GM21619 (cell line): ENCODE measurements at regions not wholly inside any gene's neighbourhood (a gene's known extent, or its start where the extent isn't known, plus 50 kb on each side); places are given as distances from the start of the nearest gene placed in this dataset.

Source experiments
- ATAC-seq: cut with Tn5 transposase; IDR thresholded peaks from one replicate; pipeline ENCODE4 v1.9.1; 2021; ENCODE audit not compliant: unreplicated experiment

DNA sequence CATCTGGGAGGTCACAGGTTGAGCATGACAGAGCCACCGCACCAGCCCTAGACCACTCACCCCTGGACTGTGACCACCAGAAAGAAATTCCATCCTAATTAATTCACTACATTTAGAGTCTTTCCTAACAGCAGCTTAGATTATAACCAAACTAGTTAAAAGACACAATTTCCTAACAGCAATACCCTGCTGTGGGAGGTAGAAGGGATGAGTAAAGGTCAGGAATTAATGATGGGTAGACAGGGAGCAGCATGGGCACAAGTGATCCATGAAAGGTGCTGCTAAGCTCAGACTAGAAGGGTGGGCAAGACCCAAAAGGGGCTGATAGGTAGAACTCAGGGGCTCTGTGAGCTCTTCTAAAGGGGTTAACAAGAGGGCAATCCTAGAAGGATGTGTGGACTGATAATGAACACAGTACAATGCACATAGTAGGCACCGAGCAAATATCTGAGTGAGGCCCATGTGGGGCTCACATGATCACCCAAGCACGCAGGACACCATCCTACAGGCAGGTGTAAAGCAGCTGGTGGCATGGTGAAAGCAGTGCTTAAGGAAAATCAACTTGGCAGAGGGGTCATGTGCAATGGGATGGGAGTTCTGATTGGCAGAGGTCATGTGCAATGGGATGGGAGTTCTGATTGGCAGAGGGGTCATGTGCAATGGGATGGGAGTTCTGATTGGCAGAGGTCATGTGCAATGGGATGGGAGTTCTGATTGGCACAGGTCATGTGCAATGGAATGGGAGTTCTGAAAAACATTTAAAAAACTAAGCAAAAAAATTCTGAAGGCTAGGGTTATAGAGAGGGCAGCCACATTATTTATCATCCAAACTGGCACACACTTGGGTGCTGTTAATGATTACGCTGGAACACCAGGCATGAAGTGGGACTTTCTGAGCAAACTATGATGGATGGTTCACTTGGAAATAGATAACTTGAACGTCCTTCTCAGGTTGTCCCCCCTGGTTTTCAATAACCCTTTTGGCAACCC, 188.2 kb upstream of the FOXQ1 start:
- ATAC-seq: no peak

DNA sequence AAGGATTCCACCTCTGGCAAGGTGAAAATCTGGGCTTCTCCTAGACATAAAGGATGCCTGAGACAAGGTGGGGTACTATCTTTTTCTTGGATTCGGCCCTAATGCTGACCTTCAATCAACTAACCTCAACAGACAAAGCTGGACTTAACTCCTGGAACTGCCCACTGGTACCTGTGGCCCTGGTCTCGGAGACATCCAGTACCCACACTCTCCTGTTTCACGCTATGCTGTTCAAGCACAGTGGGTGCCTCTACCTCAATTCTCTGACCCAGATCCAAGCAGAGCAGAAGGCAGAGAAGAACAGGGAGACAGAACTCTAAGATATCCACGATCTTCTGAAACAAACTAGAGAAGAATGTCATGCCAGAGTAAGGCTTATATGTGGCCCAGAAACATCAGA, 189.8 kb upstream of the FOXQ1 start:
- ATAC-seq: no peak

DNA sequence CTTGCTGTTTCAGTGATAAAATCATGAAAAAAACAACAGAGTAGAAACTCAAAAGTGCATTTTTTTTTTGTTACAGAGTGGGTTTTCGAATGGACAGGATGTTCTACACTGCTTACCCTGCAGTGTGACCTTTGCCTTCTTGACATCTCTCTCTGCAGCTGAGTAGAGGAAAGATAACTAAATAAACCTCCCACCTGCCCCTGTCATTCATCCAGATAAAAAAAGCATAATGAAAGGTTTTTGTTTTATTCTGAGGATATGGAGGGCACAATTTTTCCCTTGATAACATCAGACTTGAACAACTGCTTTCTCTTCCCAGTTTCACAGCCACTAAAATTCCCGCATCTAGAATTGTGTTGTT, 193.6 kb upstream of the FOXQ1 start:
- ATAC-seq: no peak

DNA sequence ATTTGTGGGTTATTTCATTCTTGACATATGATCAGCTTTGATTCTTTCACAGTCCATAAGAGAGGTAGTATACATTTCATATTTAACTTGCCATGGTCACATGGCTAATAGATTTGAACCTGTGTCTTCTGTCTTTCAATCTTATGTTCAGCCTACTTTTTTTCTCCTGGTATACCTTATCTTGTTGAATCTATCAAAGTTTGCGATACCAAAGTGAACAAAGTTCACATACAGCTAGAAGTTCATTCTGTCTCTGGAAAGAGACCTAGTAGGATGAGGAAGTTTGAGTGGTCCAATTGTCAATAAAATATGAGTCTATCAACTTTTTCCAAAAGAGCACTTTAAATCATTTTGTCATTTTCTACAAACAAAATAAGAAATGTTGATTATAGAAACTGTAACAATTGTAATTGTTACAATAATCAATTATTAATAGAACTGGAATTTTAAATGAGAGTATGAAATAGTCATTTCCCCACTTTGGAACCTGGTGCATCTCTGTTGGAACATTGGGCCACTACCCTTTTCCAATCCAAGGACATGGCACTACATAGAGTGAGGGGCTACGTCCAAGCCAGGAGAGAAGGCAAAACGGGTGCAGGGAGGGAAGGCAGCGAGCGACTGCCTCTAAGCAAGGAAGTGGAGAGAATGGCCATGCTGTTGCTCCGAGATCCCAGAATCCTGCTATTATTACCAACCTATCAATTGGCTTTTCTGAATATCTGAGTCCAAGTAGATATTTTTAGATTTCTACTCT, 194.2 kb upstream of the FOXQ1 start:
- ATAC-seq: no peak

DNA sequence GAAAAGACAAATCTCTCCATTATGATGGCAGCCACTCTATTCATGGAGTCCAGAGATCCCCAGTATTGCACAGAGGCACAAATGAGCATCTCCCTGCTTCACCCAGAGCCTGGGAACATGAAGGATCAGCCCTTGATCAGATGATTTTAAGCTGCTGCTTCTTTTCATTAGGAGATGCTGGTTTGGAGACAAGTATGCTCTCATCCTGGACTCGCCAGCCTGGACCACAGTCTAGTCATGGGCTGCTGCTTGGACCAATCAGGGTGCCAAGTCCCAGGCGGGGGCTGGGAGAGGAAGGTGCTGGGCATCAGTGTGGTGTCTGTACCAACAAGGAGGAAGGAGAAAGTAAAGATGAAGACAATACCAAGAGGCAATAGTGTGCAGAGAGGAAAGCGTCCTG, 195.7 kb upstream of the FOXQ1 start:
- ATAC-seq: no peak

DNA sequence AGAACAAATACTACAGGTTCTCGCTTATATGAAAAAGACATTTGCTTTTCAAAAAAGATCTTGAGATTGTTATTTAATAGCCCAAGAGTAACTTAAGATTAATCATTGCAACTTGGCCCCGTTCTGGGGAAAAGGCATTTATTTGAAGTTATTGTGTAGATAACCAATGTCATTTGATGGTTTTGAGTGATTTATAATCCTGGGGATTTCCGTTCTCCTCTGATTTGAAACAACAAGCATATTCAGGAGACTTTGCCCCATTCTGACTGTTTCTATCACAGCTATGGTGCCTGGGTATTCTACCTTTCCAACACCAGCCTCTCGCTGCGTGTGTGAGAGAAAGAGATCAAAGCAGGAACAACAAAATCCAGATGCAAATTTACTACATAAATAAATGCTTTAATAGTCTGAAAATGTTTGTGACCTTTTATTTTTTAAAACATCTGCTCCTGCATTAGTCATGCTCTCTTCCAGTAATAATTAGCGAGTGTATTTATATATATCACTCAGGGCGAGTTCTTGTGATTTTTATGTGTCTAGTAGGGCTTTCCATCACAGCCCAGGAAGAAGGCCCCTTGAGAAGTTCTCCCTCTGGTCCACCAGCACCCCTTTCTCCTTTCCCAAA, 197.9 kb upstream of the FOXQ1 start:
- ATAC-seq: no peak

DNA sequence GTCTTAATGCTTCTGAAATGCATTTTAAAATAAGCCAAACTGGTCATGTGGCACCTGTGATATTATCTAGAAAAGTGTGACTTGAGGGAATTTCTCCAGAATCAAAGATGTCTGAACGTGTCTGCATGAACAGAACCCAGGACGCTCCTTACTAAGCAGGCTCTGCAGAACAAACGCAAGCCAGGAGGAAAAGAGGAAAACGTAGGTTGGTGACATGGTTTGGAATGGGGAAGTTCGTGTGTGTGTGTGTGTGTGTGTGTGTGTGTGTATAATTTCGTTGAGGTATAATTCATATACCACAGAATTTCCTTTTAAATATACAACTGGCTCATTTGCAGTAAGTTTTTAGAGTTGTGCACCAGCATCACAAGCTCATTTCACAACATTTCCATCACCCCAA, 200.5 kb upstream of the FOXQ1 start:
- ATAC-seq: no peak

DNA sequence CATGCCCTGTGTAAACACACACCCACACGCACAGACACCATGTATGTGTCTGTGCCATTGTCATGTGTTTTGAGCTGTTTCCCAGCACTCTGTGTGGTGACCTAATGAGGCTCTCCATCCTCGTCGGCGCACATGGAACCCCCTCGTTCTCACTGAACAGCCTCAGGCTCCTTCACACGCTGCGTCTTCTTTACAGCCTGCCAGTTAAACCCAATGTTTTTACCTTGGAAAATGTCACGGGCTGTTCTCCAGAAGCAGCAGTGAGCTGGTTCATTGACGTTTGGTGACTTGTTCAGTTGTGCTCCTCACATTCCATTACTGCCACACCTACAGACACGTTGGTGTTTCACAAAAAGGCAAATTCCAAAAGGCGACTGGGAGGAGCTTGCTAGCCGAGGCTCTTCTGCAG, 201.0 kb upstream of the FOXQ1 start:
- no peak for ATAC-seq

DNA sequence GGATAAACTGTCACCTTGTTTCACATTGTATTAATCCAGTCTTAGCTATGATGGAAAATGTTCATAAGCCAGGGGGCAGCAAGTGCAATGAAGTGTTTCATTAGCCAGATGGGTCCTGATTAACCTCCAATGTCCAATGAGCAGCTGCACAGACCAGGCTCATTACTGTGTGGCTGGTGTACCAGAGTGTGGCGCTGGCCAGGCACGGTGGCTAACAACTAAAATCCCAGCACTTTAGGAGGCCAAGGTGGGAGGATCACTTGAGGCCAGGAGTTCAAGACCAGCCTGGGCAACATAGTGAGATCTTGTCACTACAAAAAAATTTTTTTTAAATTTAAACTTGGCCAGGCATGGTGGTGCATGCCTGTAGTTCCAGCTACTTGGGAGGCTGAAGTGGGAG, 201.7 kb upstream of the FOXQ1 start:
- no peak for ATAC-seq

DNA sequence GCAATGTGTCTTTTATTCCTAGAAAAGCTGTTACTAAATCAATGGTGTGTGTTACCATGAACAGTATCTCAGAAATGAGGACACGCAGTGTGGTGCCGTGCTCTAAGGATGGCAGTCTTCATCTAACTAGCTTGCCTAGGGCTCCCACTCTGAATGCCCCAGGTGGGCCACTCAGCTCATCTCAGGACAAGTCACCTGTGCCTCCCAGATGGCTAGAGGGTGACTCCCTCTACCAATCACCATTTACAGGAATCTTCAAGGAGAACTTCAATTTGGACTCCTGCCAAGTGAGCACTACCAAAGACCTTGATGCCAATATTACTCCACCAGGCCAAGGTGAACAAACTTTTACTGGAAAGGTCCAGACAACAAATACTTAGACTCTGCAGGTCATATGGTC, 202.8 kb upstream of the FOXQ1 start:
- ATAC-seq: no peak

DNA sequence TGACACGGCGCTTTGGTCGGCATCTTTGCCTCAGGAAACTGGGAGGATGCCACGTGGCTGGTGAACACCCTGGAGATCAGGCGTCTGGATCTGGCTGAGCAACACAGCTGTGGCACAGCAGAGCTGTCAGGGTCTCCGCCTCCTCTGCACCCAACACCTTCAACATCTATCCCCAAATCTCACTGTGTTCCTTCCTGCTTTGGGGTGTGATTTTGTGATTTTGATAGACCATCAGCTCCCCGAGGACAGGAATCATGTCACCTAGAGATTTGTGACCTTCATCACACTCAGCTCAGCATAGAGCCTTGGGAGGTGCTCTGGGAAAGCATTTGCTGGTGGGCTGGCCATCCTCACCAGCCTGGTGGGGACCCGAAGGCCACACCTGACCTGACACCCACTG, 203.7 kb upstream of the FOXQ1 start:
- no peak for ATAC-seq

DNA sequence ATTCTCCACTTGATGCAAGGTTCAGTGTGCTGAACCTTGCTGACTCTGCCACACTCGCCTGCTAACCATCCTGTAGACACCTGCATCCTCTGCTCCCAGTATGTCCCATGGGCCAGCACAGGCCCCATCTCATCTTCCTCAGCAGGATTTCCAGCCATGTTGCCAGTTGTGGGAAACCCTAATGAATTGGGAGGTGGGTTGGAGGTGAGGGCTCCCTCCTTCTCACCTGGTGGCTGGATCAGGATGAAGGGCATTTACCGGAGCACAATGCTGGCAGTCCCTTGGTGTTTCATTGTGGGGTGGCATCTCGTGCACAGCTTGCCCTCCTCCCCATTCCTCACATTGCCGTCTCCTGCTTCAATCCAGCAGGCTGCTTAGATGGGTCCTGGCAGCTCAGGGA, 204.3 kb upstream of the FOXQ1 start:
- no peak for ATAC-seq

DNA sequence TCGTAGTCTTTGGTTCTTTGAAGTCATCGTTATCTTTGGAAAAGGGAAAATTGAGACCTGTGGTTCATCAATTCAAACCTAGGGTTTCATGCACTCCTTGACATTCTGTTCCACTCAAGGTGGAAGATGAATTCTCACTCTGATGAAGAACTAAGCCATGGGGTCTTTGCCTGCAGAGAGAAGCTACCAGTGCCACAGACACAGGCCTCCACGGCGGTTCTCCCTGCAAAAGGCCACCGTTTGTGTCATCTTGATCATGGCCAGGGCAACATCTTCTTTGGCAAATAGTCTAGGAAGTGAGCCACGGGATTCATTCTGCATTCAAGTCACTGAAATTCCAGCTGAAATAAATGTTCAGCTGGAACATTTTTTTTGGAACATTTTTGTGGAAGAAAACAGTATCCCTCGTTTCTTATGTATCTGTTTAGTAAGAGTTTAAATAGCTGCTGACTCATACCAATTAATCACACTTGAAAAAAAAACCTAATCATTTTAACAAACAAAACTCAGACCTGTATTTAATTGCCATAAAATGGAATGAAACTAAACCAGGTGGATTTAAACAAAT, 206.0 kb upstream of the FOXQ1 start:
- no peak for ATAC-seq

DNA sequence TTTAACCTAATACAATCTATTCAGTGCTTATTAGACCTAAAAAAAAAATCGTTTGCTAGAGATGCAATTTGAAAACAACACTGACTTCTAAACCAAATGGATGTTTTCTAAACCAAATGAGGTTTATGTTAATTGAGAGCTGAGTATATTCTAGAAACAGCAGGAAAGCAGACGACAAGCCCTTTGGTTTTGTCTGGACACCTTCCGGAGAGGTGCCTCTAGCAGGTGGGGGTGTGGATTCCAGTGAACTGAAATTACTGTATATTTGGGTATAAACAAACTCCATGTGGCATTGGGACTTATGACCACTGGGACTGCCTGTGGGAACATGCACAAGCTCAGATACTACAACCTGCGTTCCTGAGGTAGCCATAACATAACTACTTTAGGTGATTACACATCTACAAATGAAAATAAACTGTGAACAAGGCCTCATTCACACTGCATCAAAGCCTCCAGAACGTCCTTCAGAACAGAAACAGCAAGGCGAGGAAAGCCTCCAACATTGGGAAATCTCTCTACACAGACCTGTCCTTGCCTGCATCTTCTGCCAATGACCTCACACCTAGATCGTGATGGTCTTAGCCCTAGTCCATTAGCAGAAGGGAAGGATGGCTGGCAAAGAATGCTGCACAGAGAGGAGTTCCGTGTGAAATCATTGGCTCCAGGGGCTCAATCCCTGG, 206.8 kb upstream of the FOXQ1 start:
- no peak for ATAC-seq

DNA sequence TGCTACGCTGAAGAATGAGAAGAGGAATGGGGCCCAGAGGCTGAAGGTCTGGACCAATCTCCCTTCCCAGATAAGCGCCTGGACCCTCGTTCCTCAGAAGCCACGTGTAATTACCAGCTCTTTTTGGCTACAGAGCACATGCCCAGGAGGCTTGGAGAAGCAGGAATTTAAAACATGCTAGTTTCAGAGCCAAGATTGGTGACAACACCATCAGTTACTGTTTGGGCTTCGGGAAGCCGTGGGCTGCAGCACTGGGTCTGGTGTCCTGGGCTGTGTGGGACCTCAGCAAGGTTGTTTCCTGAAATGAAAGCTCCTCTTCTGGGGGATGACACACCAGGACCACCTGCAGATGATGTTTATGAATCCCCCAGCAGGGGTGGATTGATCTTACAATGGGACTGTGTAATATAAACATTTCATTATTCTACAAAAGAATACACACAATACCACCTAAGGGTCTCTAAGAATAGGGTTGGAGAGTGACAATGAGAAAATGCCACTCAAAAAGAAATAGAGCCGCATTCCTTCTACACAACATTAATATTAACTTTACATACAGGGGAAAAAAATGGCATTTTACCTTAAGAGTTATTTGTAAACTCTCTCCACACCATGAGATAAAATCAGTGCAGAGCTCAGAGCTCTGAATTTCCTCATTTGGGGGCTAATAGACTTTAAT, 207.8 kb upstream of the FOXQ1 start:
- ATAC-seq: no peak

DNA sequence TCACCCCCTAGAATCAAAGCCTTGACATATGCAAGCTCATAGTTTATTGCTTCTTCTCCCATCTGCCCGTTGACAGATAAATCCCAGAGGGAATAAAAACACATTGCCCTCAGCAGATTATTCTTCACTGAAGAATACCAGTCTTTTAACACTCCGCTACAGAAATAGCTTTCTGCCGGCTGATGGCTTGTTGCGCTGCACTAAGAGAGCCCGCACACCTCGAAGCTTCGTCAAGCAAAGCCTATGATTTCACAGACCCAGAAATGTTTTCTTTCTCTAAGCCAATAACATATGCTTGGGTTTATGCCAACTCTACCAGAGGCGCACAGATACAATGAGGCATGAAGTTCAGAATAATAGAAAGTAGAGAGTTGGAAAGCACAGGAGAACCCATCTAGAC, 208.9 kb upstream of the FOXQ1 start:
- ATAC-seq: no peak

DNA sequence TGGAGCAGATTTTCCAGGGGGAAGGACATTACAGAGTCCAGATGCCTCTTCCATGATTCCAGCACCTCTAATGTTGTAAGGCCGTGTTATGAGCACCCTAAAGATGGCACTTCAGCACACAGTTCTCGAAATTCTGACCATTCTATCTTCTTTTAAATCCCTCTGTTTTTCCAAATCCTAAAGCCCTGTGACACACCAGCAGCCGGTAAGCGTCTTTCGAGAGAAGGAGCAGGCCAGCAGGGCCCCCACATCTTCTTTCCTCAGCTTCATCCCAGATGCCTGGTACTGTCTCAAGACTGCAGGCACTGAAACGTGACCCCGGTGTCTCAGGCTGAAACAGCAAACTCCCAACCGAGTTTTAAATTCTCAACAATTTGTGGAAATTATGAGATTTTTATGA, 211.6 kb upstream of the FOXQ1 start:
- no peak for ATAC-seq

DNA sequence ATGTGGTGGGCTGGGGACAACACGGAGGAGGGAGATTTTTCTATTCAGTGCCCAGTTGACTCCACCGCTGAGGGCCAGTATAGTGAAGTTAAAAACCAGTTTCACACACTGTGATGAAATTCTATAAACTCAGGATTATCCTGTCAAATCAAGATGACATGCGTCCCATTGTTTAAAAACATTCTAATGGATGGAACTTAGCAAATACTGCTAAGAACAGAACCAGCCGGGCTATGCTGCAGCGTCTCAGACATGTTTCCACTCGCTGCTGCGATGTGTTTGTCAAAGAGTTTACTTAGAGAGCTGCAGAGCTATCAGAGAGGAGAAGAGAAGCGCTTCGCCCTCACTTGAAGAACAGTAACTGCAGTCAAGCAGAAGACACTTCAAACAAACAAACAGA, 212.6 kb upstream of the FOXQ1 start:
- ATAC-seq: no peak

DNA sequence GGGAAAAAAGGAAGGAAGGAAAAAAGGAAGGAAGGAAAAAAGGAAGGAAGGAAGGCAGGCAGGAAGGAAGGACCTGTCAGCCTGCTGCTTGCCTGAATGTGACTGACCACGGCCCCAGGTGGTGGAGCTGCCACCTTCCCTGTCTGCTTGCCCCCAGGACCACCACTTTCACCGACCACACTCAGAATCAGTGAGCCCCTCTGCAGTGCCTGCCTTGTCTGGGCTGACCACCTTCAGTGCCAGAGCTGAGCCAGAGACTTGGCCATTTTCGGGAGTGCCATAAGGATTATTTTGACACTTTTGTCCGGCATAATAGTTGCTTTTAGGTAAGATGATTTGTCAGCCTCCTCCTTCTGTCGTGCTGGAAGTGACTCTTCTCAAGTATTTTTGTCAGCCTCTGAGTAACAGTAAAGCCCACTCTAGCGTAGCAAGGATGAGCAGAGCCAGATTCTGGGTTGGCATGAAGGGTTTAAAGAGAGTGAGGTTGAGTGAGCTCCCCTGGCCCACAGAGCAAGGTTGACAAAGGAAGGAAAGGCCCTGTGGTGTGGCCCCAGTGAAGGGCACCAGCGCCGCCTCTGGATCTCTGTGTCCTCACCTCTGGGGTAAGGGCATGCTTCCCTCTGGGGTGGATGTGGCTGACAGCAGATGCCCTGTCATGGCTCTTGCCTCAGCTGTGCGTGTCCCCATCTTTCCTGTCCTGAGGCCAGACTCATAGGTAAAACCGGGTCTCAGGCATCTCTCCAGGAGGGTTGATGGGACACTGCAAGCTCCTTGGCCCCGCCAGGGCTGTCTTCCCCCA, 214.7 kb upstream of the FOXQ1 start:
- no peak for ATAC-seq

DNA sequence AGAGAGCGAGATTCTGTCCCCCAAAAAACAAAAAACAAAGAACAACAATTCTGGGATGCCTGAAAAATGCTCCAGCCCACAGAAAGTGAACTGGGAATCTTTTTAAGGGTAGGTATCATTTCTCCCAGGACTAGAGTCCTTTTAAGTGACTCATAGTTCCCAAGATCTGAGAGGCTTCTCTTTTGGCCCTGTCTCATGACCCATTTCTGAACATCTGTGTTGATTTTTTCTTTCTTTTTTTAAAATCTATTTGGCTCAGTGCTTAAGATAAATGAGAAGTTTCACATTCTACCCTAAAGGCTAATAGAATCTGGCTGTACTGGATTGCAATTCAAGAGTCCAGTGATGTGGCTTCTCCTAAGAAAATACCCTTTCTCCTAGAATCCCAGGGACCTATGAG, 217.6 kb upstream of the FOXQ1 start:
- no peak for ATAC-seq
